HL-60/S4 treated with retinoic acid at 250 ng/mL for 4 days and 3 days (cell line): ENCODE measurements at regions not wholly inside any gene's neighbourhood (a gene's known extent, or its start where the extent isn't known, plus 50 kb on each side); places are given as distances from the start of the nearest gene placed in this dataset.

Experiments
- in situ Hi-C: fragments of 300-500 bp; cut with MboI; formaldehyde crosslinking; loops from 2 replicates; pipeline ENCODE4 v1.7.0; 2022; ENCODE audit warnings: low sequenced_read_pairs

- in situ Hi-C loops: no loop called here
Observed at GRCh38 chr1:106613068-106613467, 443.4 kb upstream of the PRMT6 start.

- in situ Hi-C loops: no loop called here
Observed at GRCh38 chr1:106613861-106614260, 442.6 kb upstream of the PRMT6 start.

GRCh38 chr1:106615473-106615872, 441.0 kb upstream of the PRMT6 start:
- in situ Hi-C loops: no loop called here

- in situ Hi-C loops: no loop called here
Observed at GRCh38 chr1:106619080-106619826, 437.2 kb upstream of the PRMT6 start.

- in situ Hi-C loops: no loop called here
Observed at GRCh38 chr1:106619827-106620134, 436.7 kb upstream of the PRMT6 start.

GRCh38 chr1:106620521-106620954, 435.9 kb upstream of the PRMT6 start:
- in situ Hi-C loops: no loop called here

GRCh38 chr1:106621853-106622252, 434.6 kb upstream of the PRMT6 start:
- in situ Hi-C loops: no loop called here

GRCh38 chr1:106637566-106637965, 418.9 kb upstream of the PRMT6 start:
- in situ Hi-C loops: no loop called here

- in situ Hi-C loops: no loop called here
Observed at GRCh38 chr1:106646261-106646784, 410.2 kb upstream of the PRMT6 start.

- in situ Hi-C loops: no loop called here
Observed at GRCh38 chr1:106646816-106647215, 409.7 kb upstream of the PRMT6 start.

GRCh38 chr1:106651028-106651762, 405.3 kb upstream of the PRMT6 start:
- in situ Hi-C loops: no loop called here

GRCh38 chr1:106659490-106660244, 396.8 kb upstream of the PRMT6 start:
- in situ Hi-C loops: no loop called here

- in situ Hi-C loops: no loop called here
Observed at GRCh38 chr1:106675558-106675957, 380.9 kb upstream of the PRMT6 start.

- in situ Hi-C loops: no loop called here
Observed at GRCh38 chr1:106676021-106676420, 380.5 kb upstream of the PRMT6 start.

GRCh38 chr1:106677181-106677580, 379.3 kb upstream of the PRMT6 start:
- in situ Hi-C loops: no loop called here

GRCh38 chr1:106677721-106678120, 378.8 kb upstream of the PRMT6 start:
- in situ Hi-C loops: no loop called here

GRCh38 chr1:106678279-106679050, 378.0 kb upstream of the PRMT6 start:
- in situ Hi-C loops: no loop called here

GRCh38 chr1:106680216-106680615, 376.3 kb upstream of the PRMT6 start:
- in situ Hi-C loops: no loop called here

- in situ Hi-C loops: no loop called here
Observed at GRCh38 chr1:106680776-106681344, 375.6 kb upstream of the PRMT6 start.

- in situ Hi-C loops: no loop called here
Observed at GRCh38 chr1:106681939-106682522, 374.4 kb upstream of the PRMT6 start.
